Large intestine (tissue), 3 donors: ENCODE measurements at regions not wholly inside any gene's neighbourhood (a gene's known extent, or its start where the extent isn't known, plus 50 kb on each side); places are given as distances from the start of the nearest gene placed in this dataset.

Source experiments
- DNase-seq, 2 donors: peaks; one replicate each; pipeline versions ENCODE4 v3.0.0 to v3.0.0-alpha.2; 2013
- H3K27ac ChIP-seq: one replicate; pipeline ENCODE4 v1.5.1; 2013; ENCODE audit warnings: low read length
- H3K27me3 ChIP-seq: 2 replicates; pipeline ENCODE4 v1.6.1; 2013; ENCODE audit warnings: low read length; ENCODE audit not compliant: control insufficient read depth, insufficient read depth
- H3K36me3 ChIP-seq: 2 replicates; pipeline ENCODE4 v1.6.1; 2013; ENCODE audit warnings: low read length; ENCODE audit not compliant: control insufficient read depth, insufficient read depth
- H3K4me1 ChIP-seq: one replicate; pipeline ENCODE4 v1.6.1; 2013; ENCODE audit warnings: low read length; ENCODE audit not compliant: control insufficient read depth, insufficient read depth
- H3K4me3 ChIP-seq: one replicate; pipeline ENCODE4 v1.5.1; 2013; ENCODE audit warnings: low read length
- H3K9me3 ChIP-seq: one replicate; pipeline ENCODE4 v1.6.1; 2013; ENCODE audit warnings: mild to moderate bottlenecking, low read depth, low read length, moderate library complexity; ENCODE audit not compliant: control insufficient read depth
- WGBS: methylation state at CpG from one replicate; pipeline ENCODE4 v1.1.5; 2013; ENCODE audit warnings: low lambda C conversion rate; ENCODE audit not compliant: insufficient coverage; 5-methylcytosine and 5-hydroxymethylcytosine counted together

DNA sequence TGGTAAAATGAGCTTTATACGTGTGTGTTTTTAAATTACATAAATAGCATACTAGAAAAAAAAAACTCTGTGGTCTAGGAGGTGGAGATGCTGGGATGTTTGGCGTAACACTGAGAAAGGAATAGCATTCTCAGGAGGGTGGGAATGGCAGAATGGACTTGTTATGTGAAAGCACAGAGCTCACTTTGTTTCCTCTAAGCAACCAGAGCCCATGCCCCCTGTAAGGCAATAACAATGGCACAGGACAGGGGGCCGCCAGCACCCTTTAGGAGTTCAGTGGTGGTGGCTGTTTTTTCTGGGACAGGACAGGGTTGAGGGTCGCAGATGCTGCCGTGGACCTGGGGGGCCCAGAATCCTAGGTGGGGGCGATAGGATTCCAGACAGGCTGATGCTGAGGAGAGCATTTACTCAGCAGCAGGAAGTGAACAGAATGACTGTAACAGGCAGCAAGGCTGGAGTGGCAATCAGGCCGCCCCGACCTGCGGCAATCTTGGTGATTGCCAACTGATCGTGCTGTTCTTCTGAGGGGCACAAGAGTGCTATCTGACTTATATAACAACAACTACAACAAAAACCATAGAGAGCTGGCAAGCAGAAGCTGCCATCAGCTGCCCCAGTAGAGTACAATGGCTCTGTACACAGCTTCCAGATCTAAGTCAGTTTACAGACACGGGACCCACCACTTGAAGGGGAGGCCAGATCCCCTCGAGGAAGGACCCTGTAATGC lies 160.4 kb downstream of the UACA start:
- H3K4me3 ChIP-seq, result no peak overlapping the region
- peaks cover 4% of the 10 kb centered on the region for H3K4me1 ChIP-seq
- H3K27me3 ChIP-seq, result no peaks in the 10 kb centered on the region
- no peaks in the 10 kb centered on the region for H3K36me3 ChIP-seq
- WGBS, result no CpG with 5 or more reads among the region's 12 CpGs
- no peak for DNase-seq
- no peaks in the 10 kb centered on the region for H3K9me3 ChIP-seq
- no peak overlapping the region for H3K27ac ChIP-seq

DNA sequence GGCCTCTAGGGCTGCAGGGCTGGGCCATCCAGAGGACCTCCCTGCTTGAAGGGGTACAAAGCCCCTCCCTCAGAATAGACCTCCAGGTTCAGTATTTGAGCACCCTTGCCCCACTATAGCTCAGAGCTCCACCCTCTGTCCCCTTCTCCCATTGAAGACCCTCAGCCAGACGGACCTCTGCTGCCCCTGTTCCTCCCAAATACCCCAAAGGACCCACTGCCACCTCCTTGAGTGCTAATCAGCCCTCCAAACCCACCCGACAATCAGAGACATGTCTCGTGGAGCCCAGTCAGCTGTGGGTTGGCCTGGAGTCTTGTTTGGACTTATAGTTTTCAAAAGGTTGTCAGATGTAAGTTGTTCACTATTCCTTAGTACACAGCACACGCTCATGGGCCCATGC lies 161.1 kb downstream of the UACA start:
- Histone ChIP-seq H3K27me3 (no peaks in the 10 kb centered on the region), H3K4me3 (no peak overlapping the region), H3K9me3 (no peaks in the 10 kb centered on the region), H3K4me1 (peaks cover 4% of the 10 kb centered on the region), H3K36me3 (no peaks in the 10 kb centered on the region), H3K27ac (no peak overlapping the region)
- no peak for DNase-seq
- WGBS, result no CpG with 5 or more reads among the region's 4 CpGs

DNA sequence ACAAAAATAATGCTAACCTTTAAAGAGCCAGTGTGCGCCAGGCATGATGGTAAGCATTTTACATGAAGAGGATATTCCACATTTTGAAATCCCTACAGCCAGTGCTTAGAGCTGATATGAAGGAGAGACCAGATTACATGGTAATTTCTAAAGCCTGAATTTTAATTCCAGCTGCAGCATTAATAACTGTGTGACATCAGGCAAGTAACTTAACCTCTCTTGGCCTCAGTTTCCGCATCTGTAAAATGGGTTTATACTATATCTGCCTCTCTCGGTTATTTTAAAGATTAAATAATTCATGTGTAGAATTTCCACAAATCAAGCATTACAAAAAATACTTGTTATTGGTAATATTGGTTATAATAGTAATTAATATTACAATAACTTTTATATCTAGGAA lies 165.4 kb downstream of the UACA start:
- Histone ChIP-seq H3K27ac (no peak overlapping the region), H3K27me3 (no peaks in the 10 kb centered on the region), H3K36me3 (no peaks in the 10 kb centered on the region), H3K4me1 (no peaks in the 10 kb centered on the region), H3K4me3 (no peak overlapping the region), H3K9me3 (peaks cover 10% of the 10 kb centered on the region)
- 100% methylated on average over 2 of the region's 3 CpGs for WGBS
- no peak for DNase-seq

DNA sequence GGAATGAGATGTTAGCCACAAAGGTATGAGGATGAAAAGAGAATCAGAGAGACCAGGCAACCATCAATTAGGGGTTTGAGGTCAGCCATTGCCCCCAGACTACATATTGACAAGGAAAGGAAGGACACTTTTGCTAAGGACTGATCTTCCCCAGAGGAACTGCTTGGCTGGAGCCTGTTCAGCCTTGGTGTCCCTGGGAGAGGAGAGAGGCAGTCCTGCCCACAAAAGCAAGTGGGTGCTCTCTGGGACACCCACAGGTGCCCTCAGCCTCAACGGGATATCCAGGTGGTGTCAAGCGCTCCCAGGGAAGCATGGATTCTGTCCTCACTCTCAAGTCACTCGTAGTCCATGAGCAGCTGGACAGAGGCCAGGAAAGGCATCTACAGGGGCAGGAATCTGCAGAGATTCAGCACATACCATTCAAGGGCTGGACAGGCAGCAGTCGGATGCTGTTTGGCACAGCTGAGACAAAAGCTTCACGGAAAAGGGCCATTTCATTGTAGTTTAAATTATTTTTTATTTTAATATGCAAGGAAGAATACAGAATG lies 166.2 kb downstream of the UACA start:
- H3K27ac ChIP-seq, result no peak overlapping the region
- no peaks in the 10 kb centered on the region for H3K36me3 ChIP-seq
- no peak overlapping the region for H3K4me3 ChIP-seq
- WGBS, result 40% methylated on average over 1 of the region's 5 CpGs
- no peak for DNase-seq
- H3K4me1 ChIP-seq, result no peaks in the 10 kb centered on the region
- peaks cover 10% of the 10 kb centered on the region for H3K9me3 ChIP-seq
- H3K27me3 ChIP-seq, result no peaks in the 10 kb centered on the region

DNA sequence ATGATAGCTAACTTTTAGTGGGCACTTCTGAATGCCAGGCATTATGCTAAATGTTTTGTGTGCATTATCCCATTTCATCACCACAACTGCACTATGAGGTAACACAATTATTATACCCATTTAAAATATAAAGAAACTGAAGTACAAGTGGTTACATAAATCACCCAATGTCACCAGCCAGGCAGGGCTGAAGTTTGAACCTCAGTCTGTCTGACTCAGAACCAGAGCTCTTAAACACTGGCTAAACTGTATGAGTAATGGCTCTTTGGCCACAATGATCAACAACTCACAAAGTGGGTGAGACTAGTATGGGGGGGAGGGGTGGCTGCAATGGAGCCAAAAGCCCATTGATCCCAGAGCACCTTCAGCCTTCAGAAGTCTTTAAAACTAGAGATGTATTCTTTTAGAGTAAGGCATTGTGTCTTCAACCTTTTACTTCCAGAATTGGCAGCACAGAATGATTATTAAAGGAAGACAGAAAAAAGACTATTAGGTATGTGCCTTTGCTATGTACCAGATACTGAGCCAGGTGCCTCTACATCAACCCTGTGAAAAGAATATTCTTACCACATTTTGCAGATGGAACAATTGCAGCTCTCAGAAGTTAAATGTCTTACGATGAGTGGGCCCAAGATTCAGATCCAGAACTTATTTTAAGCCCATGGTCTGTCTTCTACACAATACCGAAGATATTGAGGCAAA lies 166.9 kb downstream of the UACA start:
- Histone ChIP-seq H3K4me3 (no peak overlapping the region), H3K27me3 (no peaks in the 10 kb centered on the region), H3K27ac (no peak overlapping the region), H3K36me3 (no peaks in the 10 kb centered on the region), H3K4me1 (no peaks in the 10 kb centered on the region), H3K9me3 (peaks cover 10% of the 10 kb centered on the region)
- WGBS, result 100% methylated on average over 1 of the region's 2 CpGs
- DNase-seq, result peak; percentile 42 to 57

DNA sequence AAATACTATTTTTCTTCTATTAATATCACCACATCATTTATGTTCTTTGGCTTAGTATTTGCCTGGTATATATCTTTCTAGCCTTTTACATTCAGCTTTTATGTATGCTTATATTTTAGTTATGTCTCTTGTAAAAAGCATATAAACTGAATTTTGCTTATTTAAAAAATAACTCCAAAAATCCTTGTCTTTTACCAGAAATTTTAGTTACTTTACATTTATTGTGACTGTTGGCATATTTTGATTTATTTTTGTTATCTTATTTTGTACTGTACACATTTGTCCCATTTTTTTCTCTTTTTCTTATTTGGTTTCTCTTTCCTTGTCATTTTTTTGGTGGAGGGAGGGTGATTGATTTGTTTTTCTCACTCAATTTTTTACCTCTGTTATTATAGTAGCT lies 169.6 kb downstream of the UACA start:
- Histone ChIP-seq H3K36me3 (no peaks in the 10 kb centered on the region), H3K4me3 (no peak overlapping the region)
- DNase-seq, result no peak

DNA sequence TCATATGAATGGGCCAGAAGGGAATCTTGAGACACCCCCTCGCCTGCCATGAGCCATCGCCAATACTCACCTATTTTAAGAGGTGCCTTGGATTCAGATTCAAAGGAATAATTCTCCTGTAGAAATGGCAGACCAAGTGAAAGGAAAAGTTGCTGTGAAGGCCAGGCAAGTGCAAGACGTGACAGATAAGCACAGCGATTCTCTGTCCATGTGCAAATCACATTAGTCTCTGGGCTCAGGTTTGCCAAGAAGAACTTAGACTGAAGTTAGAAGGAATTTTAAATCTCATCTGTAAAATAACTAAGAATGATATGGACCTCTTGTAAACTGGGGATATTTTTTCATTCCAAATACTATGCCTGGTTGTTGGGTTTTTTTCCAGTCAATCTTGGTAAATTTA lies 173.6 kb downstream of the UACA start:
- Histone ChIP-seq H3K27ac (no peak overlapping the region), H3K4me3 (no peak overlapping the region), H3K27me3 (peaks cover 12% of the 10 kb centered on the region), H3K36me3 (no peaks in the 10 kb centered on the region), H3K4me1 (peaks cover 4% of the 10 kb centered on the region), H3K9me3 (peaks cover 8% of the 10 kb centered on the region)
- no peak for DNase-seq
- 80% methylated on average over 2 of the region's 4 CpGs for WGBS

More for the DNA sequence above, 169.6 kb downstream of the UACA start:
- Histone ChIP-seq H3K9me3 (peaks cover 10% of the 10 kb centered on the region), H3K27me3 (no peaks in the 10 kb centered on the region), H3K27ac (no peak overlapping the region), H3K4me1 (no peaks in the 10 kb centered on the region)

DNA sequence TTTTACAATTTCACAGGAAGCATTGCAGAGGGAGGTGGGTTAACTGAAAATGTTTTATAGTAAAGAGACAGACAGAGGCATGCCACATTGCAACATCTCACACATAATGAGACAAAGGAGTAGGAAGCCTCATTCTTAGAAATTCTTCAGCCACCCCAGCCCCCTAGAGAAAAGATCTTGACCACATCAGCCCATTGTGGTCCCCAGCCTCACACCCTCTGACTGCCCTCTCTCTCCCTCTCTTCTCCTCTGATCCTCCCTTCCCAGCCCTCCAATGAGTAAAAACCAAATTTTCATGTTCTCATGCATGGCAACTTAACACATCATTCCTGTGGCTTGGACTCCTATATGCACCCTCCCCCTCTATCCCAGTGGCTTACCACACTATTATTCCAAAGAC lies 174.1 kb downstream of the UACA start:
- peaks cover 4% of the 10 kb centered on the region for H3K4me1 ChIP-seq
- DNase-seq, result no peak
- H3K36me3 ChIP-seq, result no peaks in the 10 kb centered on the region
- H3K27me3 ChIP-seq, result peaks cover 14% of the 10 kb centered on the region
- H3K9me3 ChIP-seq, result peaks cover 4% of the 10 kb centered on the region
- no peak overlapping the region for H3K27ac ChIP-seq
- H3K4me3 ChIP-seq, result no peak overlapping the region

DNA sequence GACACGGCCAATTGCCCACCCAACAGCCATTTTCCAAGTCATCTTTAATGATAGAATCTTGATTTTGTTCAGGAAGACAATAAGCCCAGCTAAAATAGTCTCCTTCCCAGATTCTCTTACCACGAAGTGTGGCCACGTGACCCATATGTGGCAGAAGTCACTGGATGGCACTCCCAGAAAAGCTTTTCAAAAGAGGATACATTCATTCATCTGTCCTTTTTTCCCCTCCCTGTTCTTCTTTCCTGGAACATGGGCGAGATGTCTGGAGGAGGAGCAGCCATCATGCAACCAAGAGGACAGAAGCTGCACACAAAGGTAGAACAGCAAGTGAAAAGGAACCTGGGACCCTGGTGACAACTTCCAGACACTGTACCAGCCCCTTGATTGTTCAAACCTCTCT lies 174.7 kb downstream of the UACA start:
- H3K27me3 ChIP-seq, result peaks cover 16% of the 10 kb centered on the region
- H3K9me3 ChIP-seq, result no peaks in the 10 kb centered on the region
- DNase-seq, result no peak
- no peak overlapping the region for H3K4me3 ChIP-seq
- no peaks in the 10 kb centered on the region for H3K36me3 ChIP-seq
- peaks cover 4% of the 10 kb centered on the region for H3K4me1 ChIP-seq
- no CpG with 5 or more reads among the region's 4 CpGs for WGBS
- no peak overlapping the region for H3K27ac ChIP-seq

DNA sequence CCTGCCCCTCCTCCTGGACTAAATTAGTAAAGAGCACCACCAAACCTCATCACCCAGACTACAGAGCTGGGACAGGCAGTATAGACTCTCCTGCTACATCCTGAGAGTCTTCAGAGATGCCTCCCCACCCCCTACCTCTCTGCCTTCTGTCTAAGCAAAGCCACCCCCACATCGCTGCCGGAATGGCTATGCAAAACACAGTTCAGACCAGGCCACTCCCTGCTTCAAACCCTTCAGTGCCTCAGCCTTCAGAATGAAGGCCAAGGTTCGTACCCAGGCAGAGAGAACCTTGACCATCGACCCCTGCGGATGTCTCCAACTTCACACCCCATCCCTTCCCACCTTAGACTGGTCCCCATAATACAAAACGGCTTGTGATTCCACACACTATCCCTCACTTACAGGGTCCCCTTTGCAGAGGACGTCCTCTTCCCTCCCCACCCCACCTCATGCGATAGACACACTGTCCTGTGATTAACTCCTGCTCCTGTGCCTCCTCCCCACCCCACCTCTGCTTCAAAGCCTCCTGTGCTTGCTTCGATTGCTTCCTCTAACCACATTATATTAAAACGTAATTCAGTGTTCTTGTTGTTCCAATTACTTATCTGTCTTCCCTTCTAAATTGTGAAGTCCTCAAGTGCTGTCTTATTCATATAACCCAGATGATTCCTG lies 175.3 kb downstream of the UACA start:
- Histone ChIP-seq H3K4me3 (no peak overlapping the region), H3K9me3 (no peaks in the 10 kb centered on the region), H3K4me1 (peaks cover 4% of the 10 kb centered on the region), H3K27me3 (peaks cover 16% of the 10 kb centered on the region), H3K27ac (no peak overlapping the region), H3K36me3 (no peaks in the 10 kb centered on the region)
- 100% methylated on average over 2 of the region's 10 CpGs for WGBS
- DNase-seq, result no peak
